ENCODE measurements at regions not wholly inside any gene's neighbourhood (a gene's known extent, or its start where the extent isn't known, plus 50 kb on each side); places are given as distances from the start of the nearest gene placed in this dataset.

- TF ChIP-seq CTCF (IDR thresholded peaks at IDR 0.05) (no peak), POLR2A (IDR thresholded peaks at IDR 0.05) (no peak)
Observed at GRCh38 chr13:61696676-61697075, 281.0 kb upstream of the PCDH20 start.
